HT-29 (cell line): ENCODE measurements at regions not wholly inside any gene's neighbourhood (a gene's known extent, or its start where the extent isn't known, plus 50 kb on each side); places are given as distances from the start of the nearest gene placed in this dataset.
"Not testable (repeated sequence)": the region's sequence is repeated elsewhere in the genome, so short reads cannot be mapped to it uniquely, and the experiment has no call there.

Experiments
- DNase-seq: peaks from one replicate; pipeline ENCODE4 v3.0.0-alpha.2; 2015; ENCODE audit warnings: low spot score

DNA sequence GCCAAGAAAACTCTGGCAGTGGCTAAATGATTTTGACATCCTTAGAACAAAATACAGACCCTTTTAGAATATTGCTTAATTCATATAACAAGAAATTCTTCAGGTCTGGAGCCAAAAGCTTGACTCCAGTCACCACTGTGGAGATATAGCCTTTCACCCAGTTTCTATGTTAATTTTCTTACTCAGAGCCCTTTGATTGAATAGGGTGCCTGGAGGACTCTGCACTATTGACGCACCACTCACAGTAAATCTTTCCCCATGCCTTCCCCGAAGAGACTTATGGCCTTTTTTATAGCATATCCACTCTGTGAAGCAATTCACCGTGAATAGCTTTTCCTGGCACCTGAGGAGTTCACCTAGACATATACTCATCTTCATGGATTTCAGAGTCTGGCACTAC lies 613.8 kb downstream of the ZWINT start:
- DNase-seq, result no peak

- no peak for DNase-seq
Observed at GRCh38 chr10:55746002-55746401, 615.1 kb downstream of the ZWINT start.

GRCh38 chr10:55742487-55742886 lies 618.6 kb downstream of the ZWINT start:
- no peak for DNase-seq

- DNase-seq, result peak; percentile 15
Observed at GRCh38 chr10:55740767-55741166, 620.3 kb downstream of the ZWINT start.

GRCh38 chr10:55740110-55740509 lies 620.9 kb downstream of the ZWINT start:
- DNase-seq, result no peak

GRCh38 chr10:55734112-55734511 lies 626.9 kb downstream of the ZWINT start:
- no peak for DNase-seq

- DNase-seq, result no peak
Observed at GRCh38 chr10:55704950-55705349, 656.1 kb downstream of the ZWINT start.

- DNase-seq, result peak; percentile 32
Observed at GRCh38 chr10:55668326-55668922, 692.6 kb downstream of the ZWINT start.

GRCh38 chr10:55653531-55653930 lies 707.5 kb downstream of the ZWINT start:
- DNase-seq, result no peak

DNA sequence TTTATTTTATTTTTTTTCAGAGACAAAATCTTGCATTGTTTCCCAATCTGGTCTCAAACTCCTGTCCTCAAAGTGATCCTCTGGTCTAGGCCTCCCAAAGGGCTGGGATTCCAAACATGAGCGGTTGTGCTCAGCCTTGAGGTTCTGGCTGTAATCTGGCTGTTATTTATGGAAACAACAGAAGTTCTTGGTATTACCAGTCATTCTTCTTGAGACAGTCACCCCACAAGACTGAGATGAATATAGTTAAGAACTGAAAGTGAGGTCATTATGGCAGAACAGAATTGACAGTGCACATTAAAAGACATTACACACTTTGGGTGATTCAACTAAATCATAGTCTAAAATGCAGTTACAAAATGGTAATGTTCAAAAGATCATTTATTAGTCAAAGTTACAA lies 719.5 kb downstream of the ZWINT start:
- no peak for DNase-seq

DNA sequence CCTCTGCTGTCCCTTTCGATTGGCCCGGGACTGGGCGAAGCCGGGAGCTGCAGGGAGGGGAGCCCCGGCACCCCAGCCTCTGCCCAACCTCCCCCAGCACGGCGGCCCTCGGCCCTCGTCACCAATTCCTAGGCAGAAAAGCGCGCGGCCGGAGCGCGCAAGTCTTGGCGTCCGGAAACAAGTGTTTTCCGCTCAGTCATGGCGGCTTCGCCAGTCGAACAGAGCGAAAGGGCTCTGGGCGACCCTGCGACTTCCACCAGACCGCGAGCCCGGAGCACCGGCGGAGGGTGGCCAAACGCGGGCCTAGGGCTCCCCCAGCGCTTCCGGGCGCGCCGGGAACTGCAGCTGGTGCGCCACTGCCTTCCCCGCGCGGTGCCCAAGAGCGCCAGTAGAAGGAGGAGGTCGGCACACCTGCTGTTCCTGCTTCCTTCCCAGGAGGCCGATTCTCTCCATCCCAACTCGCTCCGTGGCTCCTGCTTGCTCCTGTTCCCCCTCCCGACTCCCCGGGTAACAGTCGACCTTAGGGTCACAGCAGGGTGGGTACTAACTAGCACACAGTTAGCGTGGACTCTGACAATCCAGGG lies 729.9 kb downstream of the ZWINT start:
- no peak for DNase-seq

DNA sequence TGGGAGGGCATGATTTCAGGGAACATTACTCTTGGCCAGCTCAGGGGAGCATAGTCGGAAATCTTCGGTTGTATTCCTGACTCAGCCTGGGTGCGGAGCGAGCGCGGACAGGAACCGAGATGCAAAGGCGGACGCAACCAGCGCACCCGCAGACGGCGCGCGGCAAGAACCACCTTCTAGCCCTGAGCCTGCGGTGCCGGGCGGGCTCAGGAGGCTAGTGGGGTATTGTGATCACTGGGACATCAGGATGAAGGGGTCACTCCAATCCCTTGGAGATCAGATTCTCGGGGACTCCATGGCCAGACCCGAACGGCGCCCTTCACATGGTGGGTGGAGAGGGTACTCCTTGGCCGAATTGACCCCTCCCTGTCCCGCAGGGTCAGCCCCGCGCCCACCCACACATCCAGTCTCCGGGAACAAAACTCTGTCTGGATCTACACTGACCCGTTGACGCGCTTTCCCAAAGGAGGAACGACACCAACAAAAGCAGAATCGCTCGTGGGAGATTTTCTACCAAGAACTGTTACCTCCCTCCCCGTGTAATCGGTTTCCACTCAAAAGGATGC lies 730.5 kb downstream of the ZWINT start:
- no peak for DNase-seq

GRCh38 chr10:55629793-55630490 lies 731.1 kb downstream of the ZWINT start:
- no peak for DNase-seq

- DNase-seq, result no peak
Observed at GRCh38 chr10:55628260-55628701, 732.8 kb downstream of the ZWINT start.

- DNase-seq, result no peak
Observed at GRCh38 chr10:55627501-55628051, 733.5 kb downstream of the ZWINT start.

GRCh38 chr10:55601690-55602478 lies 759.2 kb downstream of the ZWINT start:
- DNase-seq, result not testable (repeated sequence)

GRCh38 chr10:55551603-55552002 lies 750.6 kb upstream of the PCDH15 start:
- no peak for DNase-seq

DNA sequence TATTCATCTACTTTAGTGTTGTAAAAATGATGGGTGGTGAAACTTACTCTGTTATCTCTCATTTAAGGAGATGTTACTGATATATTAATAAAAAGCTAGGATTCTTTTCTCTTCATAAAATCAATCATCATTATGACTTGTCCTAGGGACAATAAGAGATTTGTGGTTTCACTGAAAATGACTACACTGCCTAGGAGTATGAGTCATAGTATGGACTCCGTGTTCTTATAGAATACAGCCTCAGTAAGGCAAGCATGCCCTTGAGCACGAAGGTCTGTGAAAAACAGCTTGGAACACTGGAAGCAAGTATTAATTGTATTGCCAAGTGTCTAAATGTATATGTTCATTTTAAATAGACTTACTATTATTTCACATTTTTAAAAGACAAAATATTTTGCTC lies 749.2 kb upstream of the PCDH15 start:
- no peak for DNase-seq

DNA sequence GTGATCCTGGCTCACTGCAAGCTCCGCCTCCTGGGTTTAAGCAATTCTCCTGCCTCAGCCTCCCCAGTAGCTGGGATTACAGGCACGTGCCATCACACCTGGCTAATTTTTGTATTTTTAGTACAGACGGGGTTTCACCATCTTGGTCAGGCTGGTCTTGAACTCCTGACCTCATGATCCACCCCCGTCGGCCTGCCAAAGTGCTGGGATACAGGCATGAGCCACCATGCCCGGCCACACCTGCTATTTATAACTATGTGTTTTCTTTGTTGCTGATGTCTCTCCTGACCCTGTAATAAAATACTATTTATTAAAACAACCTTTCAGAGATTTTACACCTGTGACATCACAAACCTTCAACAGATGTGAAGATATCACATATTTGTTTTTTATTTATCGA lies 736.5 kb upstream of the PCDH15 start:
- DNase-seq, result not testable (repeated sequence)

GRCh38 chr10:55519264-55519663 lies 718.2 kb upstream of the PCDH15 start:
- no peak for DNase-seq

- DNase-seq, result not testable (repeated sequence)
Observed at GRCh38 chr10:55518416-55518815, 717.4 kb upstream of the PCDH15 start.

DNA sequence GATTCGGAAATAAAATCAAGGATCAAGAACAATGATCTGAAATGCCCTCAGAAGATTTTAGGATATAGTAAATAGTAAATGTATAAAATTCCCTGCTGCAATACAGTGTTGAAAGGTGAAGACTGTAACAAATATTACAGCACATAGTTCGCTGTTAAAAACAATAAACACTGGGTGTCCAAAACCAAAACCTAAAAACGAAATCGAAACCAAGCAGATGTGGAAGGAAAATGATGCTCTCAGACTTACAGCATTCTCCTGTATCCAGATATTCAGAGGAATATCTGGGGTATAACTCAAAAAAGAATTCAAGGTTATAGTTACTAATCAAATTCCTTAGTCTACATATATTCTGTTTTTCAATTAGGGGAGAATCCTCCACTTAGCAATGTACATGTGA lies 708.1 kb upstream of the PCDH15 start:
- DNase-seq, result no peak
